Tibial artery (tissue), 4 donors: ENCODE measurements at regions not wholly inside any gene's neighbourhood (a gene's known extent, or its start where the extent isn't known, plus 50 kb on each side); places are given as distances from the start of the nearest gene placed in this dataset.

Experiments
- DNase-seq, 2 donors: peaks; one replicate each; pipeline ENCODE4 v3.0.0-alpha.2; 2019
- H3K27ac ChIP-seq, 2 donors: fragments of 200-600 bp; sonication (generic) in 1 of 2; 1 replicate in 1 of 2; 2 replicates in 1 of 2; pipeline ENCODE4 v1.5.1; 2018 to 2019; ENCODE audit warnings: mild to moderate bottlenecking in 1 of 2
- H3K27me3 ChIP-seq, 2 donors: fragments of 200-600 bp; sonication (generic) in 1 of 2; one replicate each; pipeline versions ENCODE4 v1.5.1 to v1.6.0; 2016 to 2019
- H3K36me3 ChIP-seq, 3 donors: fragments of 200-600 bp; sonication (generic) in 2 of 3; one replicate each; pipeline ENCODE4 v1.5.1; 2016 to 2019; ENCODE audit warnings: mild to moderate bottlenecking in 2 of 3
- H3K4me1 ChIP-seq, 4 donors: fragments of 200-600 bp; sonication (generic) in 2 of 4; 1 replicate in 3 of 4; 2 replicates in 1 of 4; pipeline ENCODE4 v1.5.1; 2016 to 2019
- H3K4me3 ChIP-seq, 2 donors: fragments of 200-600 bp; sonication (generic) in 1 of 2; 1 replicate in 1 of 2; 2 replicates in 1 of 2; pipeline ENCODE4 v1.5.1; 2018 to 2019; ENCODE audit warnings: mild to moderate bottlenecking in 2 of 2
- H3K9me3 ChIP-seq, 3 donors: fragments of 200-600 bp; sonication (generic) in 1 of 3; one replicate each; pipeline ENCODE4 v1.5.1; 2016 to 2019
- intact Hi-C: fragments of 100-400 bp; cut with DNase I; formaldehyde crosslinking; loops from one replicate; pipeline ENCODE4 v1.15.0; 2023; ENCODE audit warnings: low total_unique reads
- TF ChIP-seq, protein P1 (sequence below), 2 experiments: fragments of 200-600 bp in 1 of 2; fragments of 450-650 bp in 1 of 2; IDR thresholded peaks; one replicate each; pipeline ENCODE4 v1.5.1; 2017 to 2019; ENCODE audit warnings: antibody characterized with exemption in 2 of 2, mild to moderate bottlenecking in 1 of 2, moderate library complexity in 1 of 2

GRCh38 chr2:72051204-72051603 is 96.5 kb downstream of the CYP26B1 start:
- H3K9me3 ChIP-seq: peaks cover 0 to 9% (median 0%) of the 10 kb centered on the region in 3 donors
- intact Hi-C loops: no loop called here

DNA sequence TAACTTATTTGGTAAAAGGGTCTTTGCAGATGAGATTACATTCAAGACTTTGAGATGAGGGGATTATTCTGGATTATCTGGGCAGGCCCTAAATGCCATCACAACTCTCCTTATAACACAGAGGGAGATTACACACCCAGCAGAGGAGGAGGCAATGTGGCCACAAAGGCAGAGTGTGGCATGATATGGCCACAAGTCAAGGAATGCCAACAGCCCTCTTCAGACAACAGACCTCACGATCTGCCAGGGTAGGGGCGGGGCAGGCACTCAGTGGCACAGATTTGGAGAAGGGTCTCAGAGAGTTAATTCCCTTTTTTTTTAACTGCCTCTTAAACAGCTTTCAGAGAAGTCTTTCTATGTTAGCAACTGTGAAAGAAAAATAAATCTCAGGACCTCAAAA is 96.9 kb downstream of the CYP26B1 start:
- TF ChIP-seq, protein P1, sequence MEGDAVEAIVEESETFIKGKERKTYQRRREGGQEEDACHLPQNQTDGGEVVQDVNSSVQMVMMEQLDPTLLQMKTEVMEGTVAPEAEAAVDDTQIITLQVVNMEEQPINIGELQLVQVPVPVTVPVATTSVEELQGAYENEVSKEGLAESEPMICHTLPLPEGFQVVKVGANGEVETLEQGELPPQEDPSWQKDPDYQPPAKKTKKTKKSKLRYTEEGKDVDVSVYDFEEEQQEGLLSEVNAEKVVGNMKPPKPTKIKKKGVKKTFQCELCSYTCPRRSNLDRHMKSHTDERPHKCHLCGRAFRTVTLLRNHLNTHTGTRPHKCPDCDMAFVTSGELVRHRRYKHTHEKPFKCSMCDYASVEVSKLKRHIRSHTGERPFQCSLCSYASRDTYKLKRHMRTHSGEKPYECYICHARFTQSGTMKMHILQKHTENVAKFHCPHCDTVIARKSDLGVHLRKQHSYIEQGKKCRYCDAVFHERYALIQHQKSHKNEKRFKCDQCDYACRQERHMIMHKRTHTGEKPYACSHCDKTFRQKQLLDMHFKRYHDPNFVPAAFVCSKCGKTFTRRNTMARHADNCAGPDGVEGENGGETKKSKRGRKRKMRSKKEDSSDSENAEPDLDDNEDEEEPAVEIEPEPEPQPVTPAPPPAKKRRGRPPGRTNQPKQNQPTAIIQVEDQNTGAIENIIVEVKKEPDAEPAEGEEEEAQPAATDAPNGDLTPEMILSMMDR (IDR thresholded peaks at IDR 0.05): no peak
- Histone ChIP-seq H3K27ac (no peak overlapping the region), H3K4me1 (no peaks in the 10 kb centered on the region), H3K4me3 (no peak overlapping the region), H3K36me3 (no peaks in the 10 kb centered on the region), H3K9me3 (peaks cover 0 to 9% (median 0%) of the 10 kb centered on the region in 3 donors), H3K27me3 (no peaks in the 10 kb centered on the region)
- intact Hi-C loops: no loop called here
- no peak for DNase-seq

More at GRCh38 chr2:72051204-72051603, 96.5 kb downstream of the CYP26B1 start:
- Histone ChIP-seq H3K36me3 (no peaks in the 10 kb centered on the region), H3K27me3 (no peaks in the 10 kb centered on the region), H3K27ac (no peak overlapping the region), H3K4me1 (no peaks in the 10 kb centered on the region), H3K4me3 (no peak overlapping the region)
- no peak for DNase-seq
- TF ChIP-seq, protein P1 (IDR thresholded peaks at IDR 0.05): no peak

- no peak for DNase-seq
- no peak overlapping the region for H3K27ac ChIP-seq
- TF ChIP-seq, protein P1 (IDR thresholded peaks at IDR 0.05): no peak
Measured at GRCh38 chr2:72048881-72049477, 98.7 kb downstream of the CYP26B1 start.

GRCh38 chr2:72043985-72044384 is 103.7 kb downstream of the CYP26B1 start:
- Histone ChIP-seq H3K4me1 (no peaks in the 10 kb centered on the region), H3K27ac (no peak overlapping the region), H3K27me3 (peaks cover 0 to 2% of the 10 kb centered on the region in 2 donors), H3K4me3 (no peak overlapping the region), H3K9me3 (peaks cover 0 to 5% (median 5%) of the 10 kb centered on the region in 3 donors), H3K36me3 (no peaks in the 10 kb centered on the region)
- no peak for DNase-seq
- intact Hi-C loops: no loop called here
- TF ChIP-seq, protein P1 (IDR thresholded peaks at IDR 0.05): no peak

More at GRCh38 chr2:72048881-72049477, 98.7 kb downstream of the CYP26B1 start:
- peaks cover 0 to 9% (median 0%) of the 10 kb centered on the region in 3 donors for H3K9me3 ChIP-seq
- no peak overlapping the region for H3K4me3 ChIP-seq
- H3K27me3 ChIP-seq: no peaks in the 10 kb centered on the region
- intact Hi-C loops: no loop called here
- no peaks in the 10 kb centered on the region for H3K4me1 ChIP-seq
- no peaks in the 10 kb centered on the region for H3K36me3 ChIP-seq

DNA sequence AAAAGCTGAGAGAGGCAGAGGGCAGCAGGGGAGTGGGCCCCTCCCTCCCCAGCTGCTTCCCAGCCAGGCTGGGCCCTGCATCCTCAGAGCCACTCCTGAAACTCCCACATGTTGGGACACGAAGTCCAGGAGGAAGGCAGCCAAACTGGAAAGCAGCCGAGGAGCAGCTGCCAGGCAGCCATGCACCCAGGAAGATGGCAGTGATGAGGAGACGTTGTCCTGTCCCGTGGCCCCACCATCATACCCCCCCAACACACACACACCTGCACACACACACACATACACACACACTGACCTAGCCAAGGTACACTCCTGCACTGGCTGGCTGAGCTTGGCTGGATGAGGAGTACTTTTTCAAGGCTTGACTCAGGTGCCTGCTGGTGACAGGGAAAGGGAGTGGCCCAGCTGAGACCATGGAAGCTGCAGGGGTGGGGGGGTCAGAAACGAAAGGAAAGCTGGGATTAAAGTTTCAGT is 106.0 kb downstream of the CYP26B1 start:
- H3K4me1 ChIP-seq: no peaks in the 10 kb centered on the region
- intact Hi-C loops: no loop called here
- no peak overlapping the region for H3K27ac ChIP-seq
- H3K36me3 ChIP-seq: no peaks in the 10 kb centered on the region
- DNase-seq: no peak
- H3K27me3 ChIP-seq: peaks cover 0 to 4% of the 10 kb centered on the region in 2 donors
- H3K9me3 ChIP-seq: peaks cover 0 to 5% (median 0%) of the 10 kb centered on the region in 3 donors
- no peak overlapping the region for H3K4me3 ChIP-seq
- TF ChIP-seq, protein P1 (IDR thresholded peaks at IDR 0.05): no peak
